ENCODE measurements at regions not wholly inside any gene's neighbourhood (a gene's known extent, or its start where the extent isn't known, plus 50 kb on each side); places are given as distances from the start of the nearest gene placed in this dataset.
"Not testable (repeated sequence)": the region's sequence is repeated elsewhere in the genome, so short reads cannot be mapped to it uniquely, and the experiment has no call there.

GRCh38 chr11:23652336-23652735 lies 792.1 kb upstream of the CCDC179 start:
- not testable (repeated sequence) for TF ChIP-seq CTCF (conservative IDR thresholded peaks at IDR 0.05); EZH2 (IDR thresholded peaks at IDR 0.05; ENCODE audit: low read depth)

Measured in PC-9 (cell line).